CD4-positive, alpha-beta T cell treated with Interleukin-1 beta for 1 hour (primary cell): ENCODE measurements at regions not wholly inside any gene's neighbourhood (a gene's known extent, or its start where the extent isn't known, plus 50 kb on each side); places are given as distances from the start of the nearest gene placed in this dataset.
"Not testable (repeated sequence)": the region's sequence is repeated elsewhere in the genome, so short reads cannot be mapped to it uniquely, and the experiment has no call there.

ENCODE experiments used
- DNase-seq, 2 donors: peaks; one replicate each; pipeline ENCODE4 v3.0.0-alpha.2; 2020 to 2022

GRCh38 chr18:59059140-59059539 is 80.5 kb upstream of the SEC11C start:
- DNase-seq: no peak

- DNase-seq: no peak
Measured at GRCh38 chr18:59060551-59060950, 79.1 kb upstream of the SEC11C start.

GRCh38 chr18:59061914-59062642 is 77.6 kb upstream of the SEC11C start:
- no peak for DNase-seq

DNA sequence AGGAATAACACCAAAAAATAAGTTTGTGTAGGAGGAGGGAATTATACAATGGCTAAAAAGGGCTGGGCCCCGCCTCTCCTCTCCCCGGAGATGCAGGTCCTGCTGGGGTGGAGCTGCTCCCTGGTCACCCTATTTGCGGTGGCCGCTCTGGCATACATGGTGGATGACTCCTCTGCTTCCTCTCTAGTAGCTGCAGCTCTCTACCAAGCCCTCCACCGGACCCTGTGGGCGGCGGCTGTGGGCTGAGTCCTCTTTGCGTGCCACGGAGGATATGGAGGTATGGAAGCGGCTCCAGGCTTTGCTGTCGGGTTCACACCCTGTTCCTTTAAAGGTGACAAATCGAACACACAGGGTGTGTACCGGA is 77.1 kb upstream of the SEC11C start:
- DNase-seq: no peak

DNA sequence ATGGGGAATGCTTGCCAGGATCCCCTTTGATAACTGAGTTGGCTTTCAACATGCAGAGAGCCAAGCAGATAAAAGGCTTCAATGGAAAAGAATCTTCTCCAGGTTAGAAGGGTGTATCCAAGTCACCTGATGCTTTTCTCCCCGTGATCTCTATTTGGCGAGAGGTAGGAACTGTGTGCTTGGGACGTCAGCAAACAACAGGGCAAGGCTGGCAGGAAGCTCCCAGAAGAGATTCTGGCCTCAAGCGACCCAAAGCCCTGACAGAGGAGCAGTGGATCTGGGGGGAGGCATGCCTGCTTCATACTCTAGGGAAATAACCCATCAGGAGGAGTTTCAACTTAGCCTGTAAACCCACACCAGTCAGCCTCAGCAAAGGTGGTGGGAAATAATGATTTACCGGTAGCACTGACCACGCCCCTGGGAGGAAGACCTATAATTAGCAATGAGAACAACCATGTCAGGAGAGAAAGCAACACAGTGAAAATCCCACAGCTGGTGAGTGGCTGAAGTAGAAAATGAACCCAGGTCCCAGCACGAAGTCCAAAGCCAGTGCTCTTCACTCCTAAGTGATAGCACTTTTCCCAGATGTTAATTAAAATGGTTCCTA is 76.3 kb upstream of the SEC11C start:
- DNase-seq: no peak

- no peak for DNase-seq
Measured at GRCh38 chr18:59063912-59064311, 75.8 kb upstream of the SEC11C start.

GRCh38 chr18:59065684-59066083 is 74.0 kb upstream of the SEC11C start:
- no peak for DNase-seq

GRCh38 chr18:59067873-59068272 is 71.8 kb upstream of the SEC11C start:
- DNase-seq: no peak

GRCh38 chr18:59068276-59069071 is 71.2 kb upstream of the SEC11C start:
- DNase-seq: no peak

DNA sequence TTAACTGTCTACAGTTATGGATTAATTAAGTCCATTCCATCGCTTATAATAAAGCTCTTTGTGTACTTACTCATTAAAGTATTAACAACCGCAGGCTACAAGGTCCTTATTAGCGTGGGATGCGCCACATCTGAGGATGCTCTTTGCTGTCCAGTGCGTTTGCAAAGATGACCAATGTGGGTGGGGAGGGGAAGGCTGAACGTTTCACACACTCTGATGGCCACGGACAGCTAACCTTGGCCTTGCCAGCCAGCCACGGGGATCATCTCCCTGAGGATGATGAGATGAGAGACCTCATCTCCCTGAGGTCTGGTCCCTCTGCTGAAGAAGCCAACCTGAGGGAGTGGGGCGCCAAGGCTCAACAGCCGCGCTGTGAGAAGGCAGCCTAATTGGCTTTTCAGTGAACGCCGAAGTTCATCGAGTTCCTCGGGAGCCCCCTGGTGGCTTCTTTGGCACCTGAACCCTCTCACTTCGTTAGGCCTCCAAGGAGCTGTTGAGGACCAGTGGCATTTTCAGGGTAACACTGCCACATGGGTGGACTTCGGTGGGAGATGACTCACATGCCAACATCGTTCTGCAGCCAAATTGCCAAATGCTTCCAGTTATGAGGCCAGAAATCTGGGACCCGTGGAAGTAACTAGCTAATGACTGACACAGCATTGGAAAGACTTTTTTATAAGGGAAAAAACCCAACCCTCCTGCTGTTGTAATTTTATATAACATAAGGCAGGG is 69.3 kb upstream of the SEC11C start:
- peak; percentile 65 to 71 for DNase-seq

DNA sequence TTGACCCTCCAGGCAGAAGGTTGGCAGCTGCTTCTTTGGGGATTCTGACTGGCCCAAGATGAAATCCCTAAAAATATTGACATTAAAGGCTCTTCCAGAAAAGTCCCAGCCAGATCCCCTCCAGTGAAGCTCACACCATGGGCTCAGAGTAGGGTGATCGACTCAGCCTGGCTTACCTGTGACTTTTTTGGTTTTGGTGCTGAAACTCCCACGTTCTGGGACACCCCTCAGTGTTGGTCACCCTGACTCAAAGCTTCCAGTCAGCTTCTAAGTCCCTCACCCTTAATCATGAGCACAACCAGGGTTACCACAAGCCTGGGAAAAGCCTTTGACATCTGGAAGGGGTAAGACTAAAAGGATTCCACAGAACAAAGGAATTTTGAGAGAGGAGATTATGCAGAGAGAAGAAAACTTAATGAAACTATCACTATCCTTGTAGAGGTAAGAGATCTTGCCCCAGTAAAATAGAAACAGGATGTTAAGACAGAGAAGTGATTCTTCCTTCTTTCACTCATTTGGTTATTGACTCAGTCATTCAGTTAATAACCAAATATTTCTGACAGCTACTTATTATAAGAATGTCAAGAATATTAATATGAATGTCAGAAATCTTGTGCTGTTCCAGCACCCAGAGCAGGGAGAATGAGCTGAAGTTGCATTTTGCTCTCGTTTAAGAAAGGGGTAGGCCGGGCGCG is 66.8 kb upstream of the SEC11C start:
- no peak for DNase-seq

DNA sequence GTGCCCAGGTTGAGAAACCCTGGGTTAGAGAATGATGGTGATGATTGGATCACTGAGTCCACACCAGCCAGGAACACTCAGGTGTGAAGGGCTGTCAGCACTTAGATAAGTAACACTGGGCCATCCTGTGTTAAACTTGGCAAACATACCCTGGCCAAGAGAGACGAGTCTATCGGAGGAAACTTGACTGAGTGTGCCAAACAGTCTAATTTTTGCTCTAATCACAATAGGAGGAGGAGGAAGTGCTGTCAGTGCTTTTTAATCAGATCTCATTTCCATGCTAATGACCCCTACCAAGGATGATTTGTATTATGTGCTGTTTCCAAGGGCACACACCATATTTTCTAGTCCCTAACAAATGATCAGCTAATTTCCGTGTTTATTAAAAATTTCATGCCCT is 63.8 kb upstream of the SEC11C start:
- DNase-seq: no peak

GRCh38 chr18:59079264-59079663 is 60.4 kb upstream of the SEC11C start:
- DNase-seq: no peak

DNA sequence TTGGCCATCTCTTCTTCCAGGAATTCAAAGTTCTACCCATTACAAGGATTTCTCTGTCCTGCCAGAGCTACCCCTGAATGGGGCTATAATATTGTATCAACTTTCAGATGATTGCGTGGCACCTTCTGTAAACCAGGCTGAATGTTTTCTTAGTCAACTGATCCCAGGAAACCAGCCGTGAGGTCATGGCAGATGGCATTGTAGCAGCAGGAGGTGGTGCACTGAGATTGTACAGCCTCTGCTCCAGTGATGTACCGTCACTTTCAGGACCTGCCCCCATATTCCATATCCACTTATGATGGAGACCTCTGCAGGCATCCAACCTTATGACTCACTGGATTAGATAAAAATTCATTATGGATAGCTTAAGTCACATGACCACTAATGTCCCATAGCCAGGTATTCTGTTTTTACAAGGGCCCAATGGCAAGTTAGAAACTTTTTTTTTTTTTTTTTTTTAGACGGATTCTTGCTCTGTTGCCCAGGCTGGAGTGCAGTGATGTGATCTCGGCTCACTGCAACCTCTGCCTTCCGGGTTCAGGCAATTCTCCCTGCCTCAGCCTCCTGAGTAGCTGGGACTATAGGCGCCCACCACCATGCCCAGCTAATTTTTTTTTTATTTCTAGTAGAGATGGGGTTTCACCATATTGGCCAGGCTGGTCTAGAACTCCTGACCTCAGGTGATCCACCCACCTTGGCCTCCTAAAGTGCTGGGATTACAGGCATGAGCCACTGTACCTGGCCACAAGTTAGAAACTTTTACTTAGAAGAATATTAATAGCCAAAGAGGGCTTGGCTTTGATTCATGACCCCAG is 59.8 kb upstream of the SEC11C start:
- not testable (repeated sequence) for DNase-seq

- no peak for DNase-seq
Measured at GRCh38 chr18:59083136-59083818, 56.4 kb upstream of the SEC11C start.

GRCh38 chr18:59085126-59085794 is 54.4 kb upstream of the SEC11C start:
- DNase-seq: no peak

GRCh38 chr18:59085797-59086196 is 53.9 kb upstream of the SEC11C start:
- DNase-seq: no peak

GRCh38 chr18:59086522-59086921 is 53.2 kb upstream of the SEC11C start:
- DNase-seq: no peak

- DNase-seq: peak in 1 of 2 donors; percentile 19
Measured at GRCh38 chr18:59087391-59087790, 52.3 kb upstream of the SEC11C start.
